ENCODE measurements at regions not wholly inside any gene's neighbourhood (a gene's known extent, or its start where the extent isn't known, plus 50 kb on each side); places are given as distances from the start of the nearest gene placed in this dataset.

DNA sequence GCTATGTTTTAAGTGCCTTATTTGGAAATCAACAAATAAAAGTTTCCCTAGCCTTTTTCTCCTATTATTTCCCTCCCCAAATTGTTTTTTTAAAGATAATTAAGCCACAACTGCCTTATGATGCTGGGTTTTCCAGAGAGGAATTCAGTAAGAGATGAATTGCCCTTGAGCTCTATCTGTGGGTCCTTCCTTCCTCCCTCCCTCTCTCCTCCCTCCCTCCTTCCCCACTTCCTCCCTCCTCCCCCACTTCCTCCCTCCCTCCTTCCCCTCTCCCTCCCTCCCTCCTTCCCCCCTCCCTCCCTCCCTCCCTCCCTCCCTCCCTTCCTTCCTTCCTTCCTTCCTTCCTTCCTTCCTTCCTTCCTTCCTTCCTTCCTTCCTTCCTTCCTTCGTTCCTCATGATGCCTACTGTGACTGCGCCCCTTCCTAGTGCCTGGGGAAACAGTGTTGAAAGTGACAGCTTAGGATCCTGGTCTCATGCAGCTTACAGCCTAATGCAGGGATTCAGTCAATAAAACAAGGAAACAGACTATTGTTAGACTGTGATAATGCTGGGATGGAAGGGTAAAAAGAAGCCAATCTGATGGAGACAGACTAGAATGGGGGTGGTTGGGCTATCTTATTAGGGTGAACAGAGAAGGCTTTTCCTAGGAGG, 1417.1 kb downstream of the AACS start:
- no peak for DNase-seq

DNA sequence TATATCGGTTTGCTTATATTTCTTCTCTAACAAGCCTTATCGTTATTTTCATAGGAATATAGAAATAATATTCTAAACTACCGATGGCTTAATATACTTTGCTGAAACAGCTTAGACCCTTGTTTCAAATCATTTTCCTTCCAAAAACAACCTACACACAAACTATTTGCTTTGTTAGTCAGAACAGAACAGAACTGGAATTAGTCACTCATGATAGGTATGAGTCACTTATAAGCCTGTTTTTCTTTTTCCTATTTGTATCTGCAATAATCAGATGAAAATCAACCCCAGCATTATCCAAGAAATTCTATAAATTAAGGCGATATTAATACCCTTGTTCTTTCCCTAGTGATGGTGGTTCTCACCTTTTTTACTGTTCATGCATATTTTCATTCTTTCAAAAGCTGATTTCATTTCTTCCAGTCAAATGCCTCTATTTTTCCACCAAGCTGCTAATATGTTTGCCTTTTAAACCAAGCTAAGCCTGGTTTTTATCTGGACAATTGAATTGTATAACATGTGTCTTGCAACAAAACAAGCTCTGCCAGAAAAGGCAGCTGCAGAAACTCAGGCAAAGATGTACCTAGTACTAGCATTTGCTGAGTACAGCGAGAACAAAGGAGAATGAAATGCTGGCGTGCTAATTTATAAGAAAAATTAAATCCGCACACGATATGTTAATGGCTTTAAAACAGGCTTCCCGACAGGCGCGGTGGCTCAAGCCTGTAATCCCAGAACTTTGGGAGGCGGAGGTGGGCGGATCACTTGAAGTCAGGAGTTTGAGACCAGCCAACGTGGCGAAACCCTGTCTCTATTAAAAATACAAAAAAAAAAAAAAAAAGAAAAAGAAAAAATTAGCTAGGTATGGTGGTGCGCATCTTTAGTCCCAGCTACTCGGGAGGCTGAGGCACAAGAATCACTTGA, 1418.2 kb downstream of the AACS start:
- DNase-seq = no peak

DNA sequence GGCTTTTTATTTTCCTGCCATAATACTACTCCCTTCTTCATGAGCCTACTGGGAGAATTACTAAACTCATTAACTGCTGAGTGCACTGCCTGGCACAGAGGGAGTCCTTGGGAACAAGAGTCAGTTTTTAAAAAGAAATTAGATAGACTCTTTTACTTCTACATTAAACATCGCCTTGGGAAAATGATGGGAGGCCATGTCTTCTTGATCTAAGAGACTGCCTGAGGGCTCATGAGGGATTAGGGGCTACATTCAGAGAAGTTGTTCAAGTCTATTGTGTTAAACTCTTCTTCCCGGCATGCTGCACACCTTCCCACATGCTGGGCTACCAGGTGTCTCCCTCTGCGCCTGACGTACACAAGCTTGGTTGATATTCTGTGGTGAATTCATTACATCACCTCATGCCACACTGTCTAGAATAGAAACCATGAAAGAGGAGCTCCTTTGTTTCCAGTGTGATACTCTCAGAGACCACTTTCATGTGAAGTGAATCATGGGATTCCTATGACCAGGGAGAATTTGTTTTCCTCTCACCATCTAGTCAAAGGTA, 1422.3 kb downstream of the AACS start:
- no peak for DNase-seq

DNA sequence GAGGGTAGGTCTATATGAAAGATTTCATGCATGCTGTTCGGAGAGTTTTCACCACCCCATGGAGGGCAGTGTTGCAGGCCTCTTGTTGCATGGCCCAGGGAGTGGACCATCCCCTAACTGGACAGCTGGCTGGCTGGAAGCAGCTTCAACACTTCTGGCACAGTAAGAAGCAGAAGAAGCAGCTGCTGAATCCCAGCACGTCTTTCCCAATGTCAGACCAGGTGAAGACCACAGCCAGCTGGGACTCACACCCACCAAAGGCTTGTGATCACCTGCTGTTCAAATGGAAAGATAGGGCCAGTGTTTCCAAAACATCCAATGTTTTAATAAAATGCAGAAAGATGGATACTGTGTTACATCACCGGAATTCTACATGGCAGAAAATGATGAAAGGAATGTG, 1423.6 kb downstream of the AACS start:
- DNase-seq = no peak

DNA sequence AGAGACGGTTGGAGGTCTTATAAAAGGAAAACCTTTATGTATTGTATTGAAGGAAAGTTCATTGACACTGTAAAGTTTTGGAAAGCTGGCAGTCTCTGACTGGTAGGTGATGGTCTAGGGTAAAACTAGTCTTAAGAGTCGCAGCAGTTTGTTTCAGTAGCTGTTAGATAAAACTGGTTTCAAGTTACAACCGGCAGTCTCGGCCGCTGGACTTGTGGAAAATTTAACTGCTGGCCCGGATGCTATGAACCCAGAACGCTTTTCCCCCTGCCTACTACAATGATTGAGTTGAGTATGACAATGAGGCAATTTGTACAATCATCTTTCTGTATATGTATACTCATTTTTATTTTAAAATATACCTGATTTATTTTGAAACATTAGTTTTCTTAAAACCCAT, 1426.9 kb downstream of the AACS start:
- no peak for DNase-seq

DNA sequence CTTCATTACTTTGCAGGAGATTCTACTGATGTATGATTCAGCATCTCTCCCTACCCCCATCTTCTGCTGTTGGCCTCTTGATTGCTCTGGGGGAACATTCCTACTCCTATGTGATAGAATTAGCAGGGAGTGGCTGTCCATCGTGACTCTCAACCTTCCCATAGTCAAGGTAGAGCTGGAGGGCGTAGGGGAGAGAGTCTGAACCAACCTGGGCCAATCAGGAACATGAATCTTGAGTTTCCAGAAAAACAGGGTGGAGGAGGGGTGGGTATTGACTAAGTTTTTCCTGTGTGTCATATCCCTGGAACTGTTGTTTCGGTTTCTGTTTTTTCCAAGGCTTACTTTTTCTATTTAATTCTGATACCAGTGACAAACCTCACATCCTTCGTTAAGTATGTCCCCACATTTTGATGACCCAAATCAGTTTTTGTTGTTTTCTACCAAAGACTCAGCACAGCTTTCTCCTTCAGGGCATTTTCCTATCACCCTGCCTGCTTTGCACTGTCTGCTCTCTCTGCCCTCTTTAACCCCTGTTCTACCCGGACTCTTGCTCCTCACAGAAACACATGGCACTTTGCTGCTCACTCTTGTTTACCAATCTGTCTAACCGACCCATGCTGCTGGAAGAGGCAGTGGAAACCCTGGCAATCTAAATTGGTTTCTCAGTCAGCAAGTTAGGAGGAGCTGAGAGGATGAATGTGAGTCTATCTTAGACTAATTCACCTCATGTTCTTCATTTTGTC, 1428.3 kb downstream of the AACS start:
- DNase-seq = no peak

DNA sequence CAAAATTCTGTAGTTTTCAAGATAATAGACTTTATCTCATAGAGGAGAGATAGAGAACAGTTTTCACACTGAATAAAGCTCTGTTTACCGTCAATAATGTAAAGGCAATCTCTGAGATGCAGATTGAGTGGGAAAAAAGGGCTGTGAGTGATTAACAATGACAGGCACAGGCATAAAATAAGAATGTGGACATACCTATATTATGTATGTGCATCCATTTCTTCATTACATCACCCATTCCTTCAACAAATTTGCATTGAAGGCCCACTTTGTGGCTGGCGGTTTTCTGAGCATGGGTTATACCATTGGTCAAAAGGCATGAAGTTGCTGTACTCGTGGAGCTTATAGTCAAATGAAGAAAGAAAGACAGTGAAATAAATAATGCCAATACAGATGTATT, 1431.0 kb downstream of the AACS start:
- no peak for DNase-seq

DNA sequence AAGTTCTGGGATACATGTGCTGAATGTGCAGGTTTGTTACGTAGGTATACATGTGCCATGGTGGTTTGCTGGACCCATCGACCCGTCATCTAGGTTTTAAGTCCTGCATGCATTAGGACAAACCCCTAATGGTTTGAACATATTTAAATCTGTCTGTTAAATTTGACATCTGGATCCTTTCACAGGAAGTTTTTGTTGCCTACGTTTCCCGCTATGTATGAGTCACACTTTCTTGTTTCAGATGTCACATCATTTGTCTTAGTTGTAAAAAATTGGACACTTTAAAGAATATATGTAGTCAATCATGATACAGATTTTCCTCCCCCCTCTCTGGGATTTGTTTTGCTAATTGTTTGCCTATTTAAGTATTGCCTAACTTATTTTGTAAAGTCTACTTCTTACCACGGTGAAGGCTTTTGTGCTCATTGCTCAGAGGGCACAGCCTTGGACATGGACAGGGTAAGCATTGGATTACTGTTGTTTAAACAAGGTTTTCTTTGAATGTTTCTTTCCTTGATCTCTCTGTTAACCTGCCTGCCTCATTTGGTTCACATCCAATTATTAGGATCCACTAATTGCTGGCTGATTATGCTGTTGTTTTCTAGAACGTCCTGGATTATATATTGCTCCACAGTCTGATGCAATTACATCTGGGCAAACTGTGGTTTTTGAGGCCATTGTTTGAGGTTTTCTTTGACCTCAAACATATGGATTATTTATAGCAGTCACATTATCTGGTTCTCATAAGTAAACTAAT, 1441.4 kb downstream of the AACS start:
- DNase-seq = no peak

DNA sequence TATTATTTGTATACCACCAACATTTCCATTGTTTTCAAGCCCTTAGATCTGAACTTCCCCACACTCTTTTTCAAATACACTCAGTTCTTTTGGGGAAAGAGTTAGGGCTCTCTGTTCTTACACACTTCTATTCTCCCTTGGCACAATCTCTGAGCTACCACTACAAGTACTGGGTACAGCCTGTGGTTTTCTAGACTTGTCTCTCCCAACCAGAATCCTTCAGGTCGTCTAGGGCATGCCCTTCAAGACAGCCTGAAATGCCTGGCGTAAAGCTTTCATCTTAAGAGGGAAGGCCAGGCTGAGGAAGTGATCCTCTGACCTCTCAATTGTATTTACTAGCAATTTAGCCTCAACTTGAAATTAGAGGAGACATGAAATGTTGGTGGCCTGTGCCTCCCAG, 1442.0 kb downstream of the AACS start:
- DNase-seq = no peak

DNA sequence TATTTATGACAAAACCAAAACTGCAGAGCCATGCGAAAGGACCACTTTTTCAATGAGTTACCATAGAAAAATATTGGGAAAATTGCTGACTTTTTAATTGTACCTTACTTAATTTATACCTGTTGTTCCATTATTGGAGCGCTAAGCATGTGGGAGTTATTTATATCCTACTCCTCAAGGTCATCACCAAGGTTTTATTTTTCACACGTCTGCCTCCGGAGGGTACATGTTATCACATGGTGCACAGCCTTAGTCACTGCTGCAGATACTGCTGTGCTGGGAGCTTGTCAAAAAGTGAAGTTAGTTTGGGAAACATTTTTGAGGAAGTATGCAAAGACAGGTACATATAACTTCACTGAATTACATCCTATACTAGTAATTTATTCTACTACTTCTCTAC, 1444.3 kb downstream of the AACS start:
- DNase-seq = no peak

DNA sequence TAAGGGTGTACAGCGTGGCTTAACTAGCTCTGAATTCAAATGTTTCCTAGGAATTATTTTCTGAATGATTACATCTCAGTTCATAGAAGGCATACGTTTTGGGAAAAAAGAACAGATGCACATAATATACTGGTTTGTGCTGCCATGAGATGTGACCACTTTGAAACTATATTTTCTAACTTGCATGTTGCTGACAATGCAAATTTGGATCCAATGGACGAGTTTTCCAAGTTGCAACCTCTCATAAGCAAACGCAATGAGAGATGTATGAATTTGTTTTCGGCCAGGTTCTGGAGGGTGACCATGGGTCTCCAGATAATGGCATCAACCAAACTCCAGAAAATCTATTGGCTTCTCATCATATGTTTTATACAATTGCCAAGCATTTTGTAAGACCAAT, 1445.4 kb downstream of the AACS start:
- no peak for DNase-seq

DNA sequence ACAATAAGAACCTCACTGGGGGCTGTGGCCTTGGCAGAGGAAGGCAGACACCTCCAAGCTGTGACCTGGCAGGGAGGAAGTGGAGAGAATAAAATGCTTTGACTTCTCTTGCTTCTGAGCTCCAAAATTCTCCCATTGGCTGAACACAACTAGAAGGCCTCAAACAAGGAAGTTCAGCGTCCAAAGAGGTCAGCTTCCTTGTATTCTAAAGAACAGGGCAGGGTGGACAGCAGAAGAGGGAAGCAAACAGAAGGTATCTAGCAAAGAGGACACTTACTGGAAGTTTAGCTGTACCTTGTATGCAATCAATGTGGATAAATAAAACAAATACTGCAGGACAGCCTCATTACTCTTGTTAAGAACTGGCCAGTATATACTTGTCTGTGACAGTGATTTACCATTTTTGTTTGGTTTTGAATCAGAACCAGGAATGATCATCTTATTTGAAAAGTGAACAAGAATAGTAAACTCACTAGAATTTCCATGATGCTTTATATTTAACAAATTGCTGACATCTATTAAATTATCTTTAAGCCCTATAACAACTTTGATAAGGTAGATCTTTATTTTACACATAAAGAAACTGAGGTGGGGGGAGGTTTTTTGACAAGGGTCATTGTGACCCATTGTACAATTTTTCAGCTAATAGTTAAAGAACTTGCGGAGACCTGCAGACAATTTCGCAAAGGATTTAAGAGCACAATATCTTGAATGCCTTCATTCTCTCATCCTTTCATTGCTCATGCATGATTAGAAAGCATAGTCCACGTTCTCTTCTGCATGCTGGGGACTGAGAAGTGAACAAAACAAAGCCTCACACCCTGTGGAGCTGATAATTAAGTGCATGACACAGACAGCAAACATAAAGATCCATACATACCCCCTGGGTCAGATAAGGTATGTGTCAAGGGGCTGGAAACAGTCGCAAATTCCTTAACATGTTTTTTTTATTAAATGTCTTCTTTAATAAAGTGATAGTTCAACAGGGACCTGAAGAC, 1448.0 kb downstream of the AACS start:
- DNase-seq = no peak

DNA sequence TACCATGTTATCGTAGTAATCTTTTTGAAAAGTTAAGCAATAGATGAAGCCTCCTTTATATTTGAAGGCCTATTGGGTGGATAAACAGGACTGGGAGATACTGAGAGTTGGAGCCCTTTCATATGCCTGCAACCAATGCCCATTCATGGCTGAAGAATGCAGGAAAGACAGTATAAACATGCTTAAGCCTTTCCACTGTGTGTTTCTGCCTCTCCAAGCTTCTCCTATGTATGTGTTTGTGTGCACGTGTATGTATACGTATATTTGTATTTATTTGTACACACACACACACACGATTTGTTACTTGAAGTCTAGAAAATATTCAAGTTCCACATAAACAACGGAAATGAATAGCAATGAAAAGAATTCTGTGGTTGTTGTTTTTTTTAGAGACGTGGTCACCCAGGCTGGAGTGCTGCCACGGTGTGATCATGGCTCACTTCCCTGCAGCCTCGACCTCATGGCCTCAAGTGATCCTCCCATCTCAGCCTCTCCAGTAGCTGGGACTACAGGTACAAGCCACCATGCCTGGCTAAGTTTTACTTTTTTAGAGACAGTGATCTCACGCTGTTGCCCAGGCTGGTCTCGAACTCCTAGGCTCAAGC, 1453.5 kb downstream of the AACS start:
- no peak for DNase-seq

DNA sequence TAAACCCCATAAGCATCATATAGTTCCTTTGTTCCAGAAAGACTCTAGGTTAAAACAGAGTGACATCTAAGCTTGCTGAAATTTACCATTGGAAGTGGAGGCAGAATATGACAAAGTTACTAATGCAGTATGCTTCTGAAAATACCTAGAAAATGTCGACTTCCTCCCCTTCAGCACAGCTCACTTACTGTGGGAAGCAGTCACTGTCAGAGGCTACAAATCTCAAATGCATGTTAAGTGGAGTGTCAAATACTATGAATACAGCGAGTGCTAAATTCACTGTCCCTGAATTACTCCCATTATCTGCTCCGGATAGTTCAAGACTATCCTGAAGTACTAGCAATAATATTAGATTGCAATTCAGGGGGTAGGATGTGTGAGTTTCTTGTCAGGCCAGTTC, 1454.6 kb downstream of the AACS start:
- DNase-seq = no peak

DNA sequence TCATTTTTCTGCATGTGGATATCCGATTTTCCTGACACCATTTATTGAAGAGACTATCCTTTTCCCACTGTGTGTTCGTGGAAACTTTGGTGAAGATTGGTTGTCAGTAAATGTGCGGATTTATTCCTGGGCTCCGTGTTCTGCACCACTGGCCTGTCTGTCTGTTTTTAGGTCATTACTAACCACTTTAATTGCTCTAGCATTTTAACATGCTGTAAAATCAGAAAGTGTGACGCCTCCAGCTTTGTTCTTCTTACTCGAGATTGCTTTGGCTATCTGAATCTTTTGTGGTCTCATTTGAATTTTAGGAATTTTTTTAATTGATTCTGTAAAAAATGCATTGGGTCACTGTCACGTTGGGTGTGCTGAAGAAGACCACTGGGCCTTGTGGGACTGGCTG, 1458.7 kb downstream of the AACS start:
- no peak for DNase-seq

DNA sequence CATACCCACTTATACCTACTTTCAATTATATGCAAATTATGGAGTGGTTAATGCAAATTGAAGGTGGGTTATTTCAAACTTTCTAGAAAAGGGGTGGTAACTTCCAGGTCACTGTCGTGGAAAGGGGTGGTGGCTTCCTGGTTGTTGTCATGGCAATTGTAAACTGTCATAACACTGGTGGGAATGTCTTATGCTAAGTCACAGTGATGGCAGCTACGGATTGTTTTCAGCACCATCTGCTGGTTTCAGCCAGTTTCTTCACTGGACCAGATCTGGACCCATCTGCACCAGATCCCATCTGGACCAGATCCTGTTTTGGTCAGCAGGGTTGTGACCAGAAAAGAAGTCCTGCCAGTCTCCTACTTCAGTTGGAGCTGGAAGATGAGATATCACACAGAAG, 1469.3 kb downstream of the AACS start:
- DNase-seq = peak; percentile 1

DNA sequence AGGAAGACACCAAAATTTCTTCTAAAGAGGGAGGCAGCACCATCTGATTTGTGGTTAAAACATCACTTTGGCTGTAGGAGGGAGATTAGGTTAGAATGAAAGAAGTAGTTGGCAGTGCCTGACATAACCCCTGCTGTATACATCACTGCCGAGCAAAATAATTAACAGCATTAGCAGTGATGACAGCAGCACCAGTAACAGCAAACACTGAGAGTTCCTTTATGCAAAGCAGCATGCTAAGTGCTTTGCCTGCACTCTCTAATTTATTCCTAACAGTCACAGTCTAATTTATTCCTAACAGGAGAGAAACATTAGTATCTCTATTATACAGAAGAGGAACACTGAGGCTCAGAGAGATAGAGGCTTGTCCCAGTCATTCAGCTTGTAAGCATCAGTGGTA, 1469.7 kb downstream of the AACS start:
- no peak for DNase-seq

DNA sequence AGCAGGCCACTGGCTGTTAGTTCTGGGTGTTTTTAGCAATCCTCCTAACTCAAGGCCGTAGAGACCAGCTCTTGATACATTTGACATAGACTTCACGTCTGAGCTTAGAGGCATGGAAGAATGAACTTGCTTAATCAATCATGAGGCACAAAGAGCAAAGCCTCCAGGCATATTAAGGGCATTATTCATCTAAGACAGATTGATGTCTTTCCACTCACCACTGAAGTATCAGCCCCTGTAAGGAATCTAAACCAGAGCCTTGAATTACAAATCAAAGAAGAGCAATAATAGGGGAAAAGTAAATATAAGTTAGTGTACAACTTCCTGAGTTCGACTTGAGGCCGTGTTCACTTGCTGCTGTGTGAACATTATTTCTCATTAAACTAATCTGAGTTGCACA, 1470.7 kb downstream of the AACS start:
- no peak for DNase-seq

DNA sequence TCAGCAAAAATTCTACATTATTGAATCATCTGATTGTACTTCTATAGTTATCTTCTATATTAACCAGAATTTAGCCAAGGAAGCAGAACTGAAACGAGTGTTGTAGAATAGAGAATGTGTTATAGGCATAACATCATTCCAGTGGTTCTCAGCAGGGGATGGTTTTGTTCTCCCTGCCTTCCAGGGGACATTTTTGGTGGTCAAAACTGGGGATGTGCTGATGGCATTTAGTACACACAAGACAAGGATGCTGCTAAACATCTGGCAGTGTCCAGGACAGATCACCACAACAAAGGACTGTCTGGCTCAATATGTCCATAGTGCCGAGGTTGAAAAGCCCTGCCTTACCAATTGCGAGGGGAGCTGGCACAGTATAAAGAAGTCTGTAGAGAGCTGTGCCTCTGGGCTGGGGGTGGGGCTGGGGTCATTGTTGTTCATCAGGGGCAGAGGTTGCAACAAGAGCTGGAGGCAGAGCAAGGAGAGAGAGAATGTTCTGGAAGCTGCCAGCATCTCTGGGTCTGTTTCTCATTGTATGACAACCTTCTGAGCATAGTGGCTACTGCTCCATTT, 1472.8 kb downstream of the AACS start:
- DNase-seq = no peak

DNA sequence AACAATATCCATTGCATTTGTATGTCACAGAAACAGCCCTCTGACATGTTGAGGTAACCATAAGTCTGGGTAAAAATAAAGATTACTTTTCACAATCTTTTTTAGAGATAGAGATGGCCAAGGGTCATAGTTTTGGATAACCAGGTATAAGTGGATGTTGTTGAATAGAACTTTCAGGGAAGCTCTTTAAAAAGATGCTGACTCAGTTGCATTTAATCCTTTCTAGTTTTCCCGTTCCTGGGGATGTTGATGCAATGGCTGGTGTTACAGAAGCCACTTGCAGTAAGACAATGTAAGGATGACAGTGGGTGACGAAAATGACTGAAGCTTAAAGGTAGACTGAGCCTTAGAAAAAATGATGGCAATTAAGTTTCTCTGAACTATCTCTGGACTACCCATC, 1473.7 kb downstream of the AACS start:
- DNase-seq = no peak

DNA sequence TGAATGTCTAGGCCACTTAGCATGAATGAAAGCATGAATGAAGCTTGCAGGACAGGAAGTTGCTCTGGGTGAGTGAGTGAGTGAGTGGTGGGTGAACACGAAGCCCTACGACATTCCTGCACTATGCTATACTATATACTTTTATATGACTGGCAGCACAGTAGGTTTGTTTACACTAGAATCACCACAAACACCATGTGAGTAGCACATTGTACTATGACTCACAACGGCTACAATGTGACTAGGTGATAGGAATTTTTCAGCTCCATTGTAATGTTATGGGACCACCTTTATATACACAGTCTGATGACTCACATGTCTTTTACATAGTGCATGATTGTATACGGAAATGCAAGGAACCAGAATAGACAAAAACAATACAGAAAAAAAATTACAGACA, 1480.2 kb downstream of the AACS start:
- DNase-seq = no peak
